K562 (cell line): ENCODE measurements at regions not wholly inside any gene's neighbourhood (a gene's known extent, or its start where the extent isn't known, plus 50 kb on each side); places are given as distances from the start of the nearest gene placed in this dataset.

Experiments used
- ATAC-seq: fragments of 200-7000 bp; cut with Tn5 transposase; 3 replicates; pipeline ENCODE4 v1.9.1; 2020; ENCODE audit warnings: moderate library complexity
- BruUV-seq: library from RNA; stranded (reverse); fragments of 400-500 nt; replicated peaks from 2 replicates; lab custom pipeline; 2021; lab: Mats Ljungman, UMichigan
- CTCF ChIA-PET: fragments of 300-600 bp; formaldehyde crosslinking; extraction: SDS; loops from one replicate; lab custom pipeline; 2021; ENCODE audit warnings: low intra/inter-chr PET ratio; lab: Yijun Ruan, JAX
- POLR2A ChIA-PET: fragments of 300-600, 350-650 bp; sonication (Branson Sonifier 250); formaldehyde crosslinking; extraction: SDS; loops from one replicate; lab custom pipeline; 2021; ENCODE audit warnings: antibody characterized with exemption, inconsistent platforms; lab: Yijun Ruan, JAX
- DNase-seq, 4 experiments: peaks; one replicate each; pipeline versions ENCODE4 v3.0.0 to v3.0.0-alpha.2; 2011 to 2018; ENCODE audit warnings: low spot score in 3 of 4, mixed read lengths in 3 of 4; ENCODE audit errors: extremely low read depth in 1 of 4
- FAIRE-seq: peaks from 2 replicates; lab custom pipeline; 2011; peaks lifted over from hg19 to GRCh38; lab: Jason Lieb, UNC
- H2AFZ ChIP-seq: 2 replicates; pipeline ENCODE4 v1.6.0; 2011; ENCODE audit warnings: low read depth, low read length, control low read depth, inconsistent platforms
- H3K27ac ChIP-seq: fragments of 200-600 bp; 3 replicates; pipeline ENCODE4 v1.8.0; 2011; ENCODE audit warnings: low read depth, mild to moderate bottlenecking, control low read depth, inconsistent platforms, low read length, moderate library complexity, mixed read lengths; ENCODE audit errors: extremely low read depth
- H3K27me3 ChIP-seq, 2 experiments: fragments of 300-600 bp in 1 of 2; 2 replicates in 1 of 2; 3 replicates in 1 of 2; pipeline versions ENCODE4 v1.6.0 to v1.8.0; 2011; ENCODE audit warnings: inconsistent platforms in 2 of 2, low read length in 2 of 2, mild to moderate bottlenecking in 1 of 2, mixed read lengths in 1 of 2, moderate library complexity in 1 of 2; ENCODE audit not compliant: control insufficient read depth in 2 of 2, insufficient read depth in 2 of 2
- H3K36me3 ChIP-seq: fragments of 300-600 bp; 3 replicates; pipeline ENCODE4 v1.8.0; 2011; ENCODE audit warnings: mild to moderate bottlenecking, low read length, inconsistent platforms; ENCODE audit not compliant: control insufficient read depth, insufficient read depth
- H3K4me1 ChIP-seq, 2 experiments: fragments of 200-600 bp in 1 of 2; replicated peaks in 1 of 2; 2 replicates in 1 of 2; 3 replicates in 1 of 2; pipeline versions ENCODE4 v1.5.1 to v1.8.0; 2011; ENCODE audit warnings: inconsistent platforms in 2 of 2, low read length in 2 of 2, mild to moderate bottlenecking in 1 of 2, mixed read lengths in 1 of 2, moderate library complexity in 1 of 2; ENCODE audit not compliant: control insufficient read depth in 2 of 2, insufficient read depth in 2 of 2
- H3K4me2 ChIP-seq: 2 replicates; pipeline ENCODE4 v1.6.1; 2011; ENCODE audit warnings: low read length, control low read depth, inconsistent platforms, mixed read lengths; ENCODE audit not compliant: insufficient read depth
- H3K4me3 ChIP-seq: fragments of 200-600 bp; sonication (generic), shearing (Covaris generic); 2 replicates; pipeline ENCODE4 v1.5.1; 2016; ENCODE audit warnings: control low read depth, inconsistent platforms
- H3K79me2 ChIP-seq: fragments of 200-600 bp; 3 replicates; pipeline ENCODE4 v1.8.0; 2011; ENCODE audit warnings: low read length, inconsistent platforms; ENCODE audit not compliant: control insufficient read depth, insufficient read depth
- H3K9ac ChIP-seq, 2 experiments: 2 replicates each; pipeline versions ENCODE4 v1.6.0 to v1.6.1; 2011; ENCODE audit warnings: low read depth in 2 of 2, low read length in 2 of 2, control low read depth in 1 of 2, inconsistent platforms in 1 of 2, mild to moderate bottlenecking in 1 of 2, mixed read lengths in 1 of 2; ENCODE audit not compliant: insufficient read depth in 1 of 2
- H3K9me1 ChIP-seq: one replicate; pipeline ENCODE4 v1.6.0; 2011; ENCODE audit warnings: inconsistent platforms, mild to moderate bottlenecking, low read length, moderate library complexity; ENCODE audit not compliant: control insufficient read depth, insufficient read depth
- H3K9me3 ChIP-seq: replicated peaks from 2 replicates; pipeline ENCODE4 v1.5.1; 2011; ENCODE audit warnings: low read depth, low read length, inconsistent platforms; ENCODE audit not compliant: control insufficient read depth, insufficient read depth
- H4K20me1 ChIP-seq: replicated peaks from 2 replicates; pipeline ENCODE4 v1.6.1; 2011; ENCODE audit warnings: low read length, inconsistent platforms, mixed read lengths; ENCODE audit not compliant: control insufficient read depth, insufficient read depth
- BRCA1 ChIP-seq, 2 experiments: fragments of 450-650 bp in 1 of 2; sonication (generic) in 1 of 2; formaldehyde crosslinking in 1 of 2; IDR thresholded peaks; 2 replicates each; pipeline versions ENCODE4 v1.5.0 to v1.6.1; 2017 to 2020; ENCODE audit warnings: mild to moderate bottlenecking in 1 of 2, missing genetic modification reagents in 1 of 2
- ETS1 ChIP-seq: conservative IDR thresholded peaks from 2 replicates; pipeline ENCODE4 v1.6.1; 2011; ENCODE audit warnings: low read depth, mild to moderate bottlenecking, low read length; ENCODE audit not compliant: control insufficient read depth
- HBP1 ChIP-seq: fragments of 450-650 bp; formaldehyde crosslinking; IDR thresholded peaks from 2 replicates; pipeline ENCODE4 v1.4.0; 2022; ENCODE audit warnings: missing genetic modification characterization
- HNRNPUL1 ChIP-seq: fragments of 200-400 bp; formaldehyde crosslinking; IDR thresholded peaks from 2 replicates; pipeline ENCODE4 v1.6.1; 2017; ENCODE audit warnings: low read length
- MAZ ChIP-seq, 2 experiments: fragments of 450-650 bp in 1 of 2; sonication (generic) in 1 of 2; formaldehyde crosslinking; IDR thresholded peaks in 1 of 2; conservative IDR thresholded peaks in 1 of 2; 2 replicates each; pipeline versions ENCODE4 v1.4.0 to v1.5.0; 2020; ENCODE audit warnings: mild to moderate bottlenecking in 1 of 2, missing genetic modification reagents in 1 of 2
- PHF20 ChIP-seq: fragments of 450-650 bp; IDR thresholded peaks from 2 replicates; pipeline ENCODE4 v1.6.1; 2018; ENCODE audit not compliant: partially characterized antibody
- SFPQ ChIP-seq: fragments of 200-400 bp; formaldehyde crosslinking; IDR thresholded peaks from 2 replicates; pipeline ENCODE4 v1.6.1; 2017; ENCODE audit warnings: mild to moderate bottlenecking, low read depth, low read length, moderate library complexity
- SMARCE1 ChIP-seq: fragments of 450-650 bp; IDR thresholded peaks from 2 replicates; pipeline ENCODE4 v1.7.1; 2016; ENCODE audit warnings: mild to moderate bottlenecking
- SP1 ChIP-seq: sonication (generic); formaldehyde crosslinking; IDR thresholded peaks from 2 replicates; pipeline ENCODE4 v1.8.1; 2022; ENCODE audit warnings: mild to moderate bottlenecking, missing genetic modification reagents
- STAT5B ChIP-seq: fragments of 250-450 bp; sonication (Bioruptor Pico); IDR thresholded peaks from 2 replicates; pipeline ENCODE4 v1.8.0; 2021; ENCODE audit warnings: mild to moderate bottlenecking, inconsistent platforms
- TCFL5 ChIP-seq: fragments of 250-450 bp; sonication (Bioruptor Pico); conservative IDR thresholded peaks from 2 replicates; pipeline ENCODE4 v1.6.1; 2021; ENCODE audit warnings: mild to moderate bottlenecking, moderate library complexity, matching md5 sums
- THRA ChIP-seq: fragments of 450-650 bp; IDR thresholded peaks from 2 replicates; pipeline ENCODE4 v1.6.1; 2017; ENCODE audit warnings: mild to moderate bottlenecking, moderate library complexity
- ZNF24 ChIP-seq: fragments of 450-650 bp; IDR thresholded peaks from 2 replicates; pipeline ENCODE4 v1.6.1; 2016
- ZNF41 ChIP-seq: fragments of 250-450 bp; sonication (Bioruptor Pico); conservative IDR thresholded peaks from 2 replicates; pipeline ENCODE4 v1.4.0; 2020; ENCODE audit warnings: mild to moderate bottlenecking
- WGBS: fragments of 100-300 bp; shearing (Covaris generic); methylation state at CpG from one replicate; pipeline ENCODE4 v1.1.6; 2016; ENCODE audit warnings: low coverage, mixed read lengths; ENCODE audit not compliant: insufficient coverage; ENCODE audit errors: missing lambda C conversion rate; 5-methylcytosine and 5-hydroxymethylcytosine counted together
- in situ Hi-C: fragments of 300-500 bp; cut with MboI; formaldehyde crosslinking; loops from 4 replicates; pipeline ENCODE4 v1.15.0; 2018; ENCODE audit warnings: inconsistent platforms, mixed read lengths
- intact Hi-C: fragments of 100-400 bp; cut with micrococcal nuclease; formaldehyde crosslinking; loops from 2 replicates; pipeline ENCODE4 v1.14.2; 2022

GRCh38 chr1:60681095-60681860 lies 401.1 kb upstream of the NFIA start:
- no peak overlapping the region for H3K4me3 ChIP-seq
- no peak overlapping the region for H3K27ac ChIP-seq
- H3K36me3 ChIP-seq: no peaks in the 10 kb centered on the region
- H3K9me3 ChIP-seq: no peaks in the 10 kb centered on the region
- 3% methylated on average over 2 of the region's 2 CpGs for WGBS
- H3K4me1 ChIP-seq: no peaks in the 10 kb centered on the region
- no peak for FAIRE-seq
- H3K79me2 ChIP-seq: no peaks in the 10 kb centered on the region
- in situ Hi-C loops: no loop called here
- H3K4me2 ChIP-seq: no peak overlapping the region
- intact Hi-C loops: no loop called here
- BruUV-seq: no TSS peak
- ATAC-seq: no peak
- H4K20me1 ChIP-seq: no peaks in the 10 kb centered on the region
- POLR2A ChIA-PET: interaction anchor here (1.4 kb wide), 1 partner anchor 27 kb away, joined by 6 read pairs; no protein-coding TSS in a partner anchor
- DNase-seq: no peak
- CTCF ChIA-PET: no interaction called here
- no peak overlapping the region for H3K9ac ChIP-seq
- H3K27me3 ChIP-seq: no peaks in the 10 kb centered on the region
- H2AFZ ChIP-seq: no peak overlapping the region
- no peaks in the 10 kb centered on the region for H3K9me1 ChIP-seq
- TF ChIP-seq ZNF24 (no peak), MAZ (CRISPR knock-in tag; conservative IDR thresholded peaks at IDR 0.05 in 1 of 2, IDR thresholded peaks at IDR 0.05 in 1 of 2) (no peak), PHF20 (no peak), HNRNPUL1 (no peak), SP1 (no peak), BRCA1 (IDR thresholded peaks at IDR 0.05) (no peak), BRCA1 (CRISPR knock-in tag; IDR thresholded peaks at IDR 0.05) (no peak), THRA (no peak), ZNF41 (no peak), SMARCE1 (no peak), HBP1 (no peak), SFPQ (no peak), ETS1 (no peak), STAT5B (no peak), TCFL5 (CRISPR knock-in tag) (no peak)
